ENCODE measurements at regions not wholly inside any gene's neighbourhood (a gene's known extent, or its start where the extent isn't known, plus 50 kb on each side); places are given as distances from the start of the nearest gene placed in this dataset.

- TF ChIP-seq CTCF (IDR thresholded peaks at IDR 0.05; ENCODE audit: poor library complexity) (no peak), EZH2phosphoT487 (IDR thresholded peaks at IDR 0.05; ENCODE audit: low read depth, severe bottlenecking, unreplicated experiment) (no peak), EZH2 (IDR thresholded peaks at IDR 0.05; ENCODE audit: borderline replicate concordance) (no peak)
These were observed 401.2 kb downstream of the SH2D4B start for GRCh38 chr10:80938903-80939302.
